Astrocyte of the spinal cord (primary cell): ENCODE measurements at regions not wholly inside any gene's neighbourhood (a gene's known extent, or its start where the extent isn't known, plus 50 kb on each side); places are given as distances from the start of the nearest gene placed in this dataset.

Experiments
- DNase-seq: peaks from one replicate; pipeline ENCODE4 v3.0.0; 2011; ENCODE audit warnings: low read depth, low spot score
- H3K4me3 ChIP-seq: 2 replicates; pipeline ENCODE4 v1.5.1; 2011; ENCODE audit warnings: low read depth, mild to moderate bottlenecking, low read length, moderate library complexity
- CTCF ChIP-seq: IDR thresholded peaks from 2 replicates; pipeline ENCODE4 v1.5.1; 2012; ENCODE audit warnings: low read depth, mild to moderate bottlenecking, low read length, inconsistent platforms
- in situ Hi-C: cut with HindIII; loops from 2 replicates; pipeline ENCODE4 v1.10.0; 2017; ENCODE audit warnings: low sequenced_read_pairs

- in situ Hi-C loops, result no loop called here
- no peak for DNase-seq
- TF ChIP-seq CTCF, result no peak
- H3K4me3 ChIP-seq, result no peak overlapping the region
Observed at GRCh38 chr18:22687892-22688680, 245.0 kb upstream of the RBBP8 start.

- TF ChIP-seq CTCF, result no peak
- H3K4me3 ChIP-seq, result no peak overlapping the region
- in situ Hi-C loops, result no loop called here
- DNase-seq, result no peak
Observed at GRCh38 chr18:22688877-22689496, 244.1 kb upstream of the RBBP8 start.

GRCh38 chr18:22689712-22690111 is 243.4 kb upstream of the RBBP8 start:
- no peak overlapping the region for H3K4me3 ChIP-seq
- DNase-seq, result no peak
- no peak for TF ChIP-seq CTCF
- in situ Hi-C loops, result no loop called here

GRCh38 chr18:22690556-22690955 is 242.6 kb upstream of the RBBP8 start:
- H3K4me3 ChIP-seq, result no peak overlapping the region
- no peak for TF ChIP-seq CTCF
- DNase-seq, result no peak
- in situ Hi-C loops, result no loop called here

- no peak for TF ChIP-seq CTCF
- DNase-seq, result peak; percentile 87
- no peak overlapping the region for H3K4me3 ChIP-seq
- in situ Hi-C loops, result no loop called here
Observed at GRCh38 chr18:22691946-22692710, 241.0 kb upstream of the RBBP8 start.

- peak overlapping the region; percentile 14 for H3K4me3 ChIP-seq
- in situ Hi-C loops, result no loop called here
- peak; percentile 96 for DNase-seq
- no peak for TF ChIP-seq CTCF
Observed at GRCh38 chr18:22694954-22695353, 238.2 kb upstream of the RBBP8 start.
